GM12873 (cell line): ENCODE measurements at regions not wholly inside any gene's neighbourhood (a gene's known extent, or its start where the extent isn't known, plus 50 kb on each side); places are given as distances from the start of the nearest gene placed in this dataset.

Experiments used
- TF ChIP-seq, protein P1 (sequence below): IDR thresholded peaks from 2 replicates; pipeline ENCODE4 v1.5.1; 2012; ENCODE audit warnings: low read depth, mild to moderate bottlenecking, moderate library complexity, low read length, control low read depth; ENCODE audit not compliant: insufficient read depth; ENCODE audit errors: missing control alignments

- TF ChIP-seq, protein P1, sequence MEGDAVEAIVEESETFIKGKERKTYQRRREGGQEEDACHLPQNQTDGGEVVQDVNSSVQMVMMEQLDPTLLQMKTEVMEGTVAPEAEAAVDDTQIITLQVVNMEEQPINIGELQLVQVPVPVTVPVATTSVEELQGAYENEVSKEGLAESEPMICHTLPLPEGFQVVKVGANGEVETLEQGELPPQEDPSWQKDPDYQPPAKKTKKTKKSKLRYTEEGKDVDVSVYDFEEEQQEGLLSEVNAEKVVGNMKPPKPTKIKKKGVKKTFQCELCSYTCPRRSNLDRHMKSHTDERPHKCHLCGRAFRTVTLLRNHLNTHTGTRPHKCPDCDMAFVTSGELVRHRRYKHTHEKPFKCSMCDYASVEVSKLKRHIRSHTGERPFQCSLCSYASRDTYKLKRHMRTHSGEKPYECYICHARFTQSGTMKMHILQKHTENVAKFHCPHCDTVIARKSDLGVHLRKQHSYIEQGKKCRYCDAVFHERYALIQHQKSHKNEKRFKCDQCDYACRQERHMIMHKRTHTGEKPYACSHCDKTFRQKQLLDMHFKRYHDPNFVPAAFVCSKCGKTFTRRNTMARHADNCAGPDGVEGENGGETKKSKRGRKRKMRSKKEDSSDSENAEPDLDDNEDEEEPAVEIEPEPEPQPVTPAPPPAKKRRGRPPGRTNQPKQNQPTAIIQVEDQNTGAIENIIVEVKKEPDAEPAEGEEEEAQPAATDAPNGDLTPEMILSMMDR, result no peak
Observed at GRCh38 chr16:66036793-66037715, 329.4 kb upstream of the CDH5 start.

DNA sequence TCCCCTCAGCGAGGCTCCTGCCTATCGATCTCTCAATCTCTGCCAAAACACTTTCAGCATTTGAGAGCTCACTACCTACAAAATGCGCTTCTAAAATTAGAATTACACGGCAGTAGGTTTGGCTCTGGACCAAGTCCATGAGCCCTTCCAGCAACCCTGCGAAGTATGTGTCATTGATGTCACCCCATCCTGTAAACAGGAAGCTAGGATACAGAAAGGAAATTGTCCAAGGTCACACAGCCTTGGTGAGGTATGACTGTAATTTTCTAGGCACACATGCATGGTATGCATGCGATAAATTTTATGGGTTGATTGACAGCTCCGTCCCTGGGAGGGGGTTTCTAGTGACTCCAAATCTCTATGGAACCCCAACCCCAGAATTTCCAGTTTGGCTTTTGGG is 330.3 kb upstream of the CDH5 start:
- TF ChIP-seq, protein P1, result no peak

DNA sequence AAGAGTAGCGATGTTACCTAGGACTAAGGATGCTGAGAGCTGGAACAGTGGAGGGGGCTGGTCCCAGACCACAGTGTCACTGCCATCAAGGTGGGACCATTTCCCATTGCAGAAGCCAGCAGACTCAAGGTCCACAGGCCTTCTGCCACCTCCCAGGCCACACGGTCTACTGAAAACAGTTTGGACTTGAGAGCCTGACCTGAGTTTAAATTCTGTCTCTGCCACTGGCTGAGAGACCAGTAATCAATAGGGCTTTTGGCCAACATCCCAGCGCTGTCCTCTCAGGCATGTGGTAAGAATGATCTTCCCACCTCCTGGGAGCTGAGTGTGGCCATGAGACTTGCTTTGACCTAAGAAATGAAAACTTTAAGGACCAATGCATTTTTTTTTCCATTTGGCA is 331.4 kb upstream of the CDH5 start:
- TF ChIP-seq, protein P1, result no peak

- TF ChIP-seq, protein P1, result no peak
Observed at GRCh38 chr16:66032841-66033240, 333.6 kb upstream of the CDH5 start.

DNA sequence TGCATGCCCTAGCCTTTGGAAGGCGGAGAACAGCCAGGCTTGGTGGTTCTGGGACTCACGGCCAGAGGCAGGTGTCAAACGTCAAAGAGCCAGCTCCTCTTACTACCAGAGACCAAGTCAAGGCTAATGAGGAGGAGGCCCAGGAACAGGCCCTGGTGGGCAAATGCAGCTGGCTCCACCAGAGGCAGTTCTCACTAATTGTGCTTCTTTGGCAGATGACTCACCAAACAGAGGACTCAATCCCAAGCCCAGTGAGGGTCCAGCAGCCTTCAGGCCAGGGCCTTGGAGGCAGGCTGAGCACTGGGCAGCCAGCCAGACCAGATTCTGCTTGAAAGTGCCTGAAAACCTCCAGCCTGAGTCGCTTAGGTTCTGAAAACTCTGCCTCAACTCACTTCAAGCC is 336.5 kb upstream of the CDH5 start:
- TF ChIP-seq, protein P1, result no peak

DNA sequence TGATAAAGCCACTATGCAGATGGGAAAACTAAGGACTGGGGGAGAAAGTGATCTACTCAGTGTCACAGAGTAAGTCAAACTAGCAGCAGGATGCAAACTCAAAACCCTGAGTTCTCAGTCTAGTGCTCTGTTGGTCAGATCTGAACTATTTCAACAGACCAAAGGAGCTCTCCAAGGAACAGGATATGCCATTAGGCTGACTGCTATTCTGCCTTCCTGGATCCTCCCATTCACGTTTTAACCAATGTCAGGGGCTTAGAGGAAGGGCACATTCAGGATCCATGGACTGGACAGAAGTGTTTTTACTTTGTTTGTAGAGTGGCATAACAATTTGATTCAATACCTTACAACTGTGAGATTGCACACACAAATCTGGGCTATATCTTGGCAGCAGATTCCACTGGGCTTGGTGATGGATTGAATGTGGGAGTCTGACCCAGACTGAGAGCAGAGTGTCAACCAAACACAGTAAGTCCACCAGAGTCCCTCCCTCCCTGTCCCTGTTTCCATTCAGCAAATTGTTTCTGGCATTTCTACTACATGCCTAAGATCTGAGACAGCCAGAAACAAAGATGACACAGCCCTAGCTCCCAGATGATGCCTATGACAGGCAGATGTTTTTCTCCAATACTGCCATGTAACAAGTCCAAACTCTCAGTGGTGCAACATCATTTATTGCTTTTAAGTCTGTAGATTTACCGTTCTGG is 337.8 kb upstream of the CDH5 start:
- TF ChIP-seq, protein P1, result no peak

GRCh38 chr16:66026787-66027330 is 339.6 kb upstream of the CDH5 start:
- TF ChIP-seq, protein P1, result no peak
